OCI-LY1 (cell line): ENCODE measurements at regions not wholly inside any gene's neighbourhood (a gene's known extent, or its start where the extent isn't known, plus 50 kb on each side); places are given as distances from the start of the nearest gene placed in this dataset.

Source experiments
- CTCF ChIP-seq: fragments of 200-600 bp; sonication (generic), shearing (Covaris generic); IDR thresholded peaks from 2 replicates; pipeline ENCODE4 v1.5.1; 2017; ENCODE audit warnings: mild to moderate bottlenecking, antibody characterized with exemption, low read length, moderate library complexity, mixed read lengths
- EZH2 ChIP-seq: fragments of 200-600 bp; sonication (generic), shearing (Covaris generic); IDR thresholded peaks from 2 replicates; pipeline ENCODE4 v1.8.0; 2017; ENCODE audit warnings: borderline replicate concordance, mixed run types, mild to moderate bottlenecking, antibody characterized with exemption, low read length, moderate library complexity, mixed read lengths

DNA sequence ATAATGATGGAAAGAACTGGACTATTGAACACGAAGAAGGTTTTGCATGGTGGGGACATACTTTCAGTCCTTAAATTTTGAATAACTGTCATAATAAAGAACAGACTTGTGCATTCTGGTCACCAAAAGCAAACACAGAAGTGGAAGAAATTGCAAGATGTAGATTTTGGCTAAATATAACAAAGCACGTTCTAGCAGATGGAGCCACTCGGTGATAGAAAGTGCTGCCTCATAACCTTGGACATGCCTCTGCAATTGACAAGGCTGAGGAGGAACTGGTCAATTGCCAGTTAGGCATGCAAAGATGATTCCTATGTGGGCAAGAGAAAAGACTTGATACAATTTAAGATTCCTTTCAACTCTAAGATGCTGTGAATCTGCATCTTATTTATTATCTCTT, 244.1 kb upstream of the ZC3H12C start:
- TF ChIP-seq CTCF (no peak), EZH2 (no peak)
